ENCODE measurements at regions not wholly inside any gene's neighbourhood (a gene's known extent, or its start where the extent isn't known, plus 50 kb on each side); places are given as distances from the start of the nearest gene placed in this dataset.
"Not testable (repeated sequence)": the region's sequence is repeated elsewhere in the genome, so short reads cannot be mapped to it uniquely, and the experiment has no call there.

GRCh38 chr3:187852842-187853730 lies 107.8 kb upstream of the BCL6 start:
- H3K4me3 ChIP-seq, result no peak overlapping the region
- H3K27ac ChIP-seq, result no peak overlapping the region
- TF ChIP-seq CTCF (IDR thresholded peaks at IDR 0.05), result no peak
- no peak for DNase-seq (ENCODE audit: low spot score)

- no peak for TF ChIP-seq CTCF (IDR thresholded peaks at IDR 0.05)
- no peak overlapping the region for H3K27ac ChIP-seq
- DNase-seq (ENCODE audit: low spot score), result no peak
- H3K4me3 ChIP-seq, result no peak overlapping the region
Measured at GRCh38 chr3:187855131-187855530, 109.9 kb upstream of the BCL6 start.

- TF ChIP-seq CTCF (IDR thresholded peaks at IDR 0.05), result no peak
- no peak overlapping the region for H3K27ac ChIP-seq
- DNase-seq (ENCODE audit: low spot score), result no peak
- no peak overlapping the region for H3K4me3 ChIP-seq
Measured at GRCh38 chr3:187856555-187856954, 111.3 kb upstream of the BCL6 start.

GRCh38 chr3:187858041-187858440 lies 112.8 kb upstream of the BCL6 start:
- no peak for TF ChIP-seq CTCF (IDR thresholded peaks at IDR 0.05)
- no peak for DNase-seq (ENCODE audit: low spot score)
- no peak overlapping the region for H3K27ac ChIP-seq
- H3K4me3 ChIP-seq, result no peak overlapping the region

- Histone ChIP-seq H3K27ac (no peak overlapping the region), H3K4me3 (no peak overlapping the region)
- no peak for DNase-seq (ENCODE audit: low spot score)
- TF ChIP-seq CTCF (IDR thresholded peaks at IDR 0.05), result no peak
Measured at GRCh38 chr3:187858711-187859110, 113.4 kb upstream of the BCL6 start.

- H3K27ac ChIP-seq; H3K4me3 ChIP-seq; DNase-seq (ENCODE audit: low spot score): not testable (repeated sequence)
Measured at GRCh38 chr3:187862701-187863277, 117.5 kb upstream of the BCL6 start.

GRCh38 chr3:187870360-187871203 lies 125.3 kb upstream of the BCL6 start:
- no peak for DNase-seq (ENCODE audit: low spot score)
- TF ChIP-seq CTCF (IDR thresholded peaks at IDR 0.05), result no peak
- Histone ChIP-seq H3K27ac (no peak overlapping the region), H3K4me3 (no peak overlapping the region)

Data from coronary artery (tissue), 2 donors.